SJSA1 (cell line): ENCODE measurements at regions not wholly inside any gene's neighbourhood (a gene's known extent, or its start where the extent isn't known, plus 50 kb on each side); places are given as distances from the start of the nearest gene placed in this dataset.
"Not testable (repeated sequence)": the region's sequence is repeated elsewhere in the genome, so short reads cannot be mapped to it uniquely, and the experiment has no call there.

ENCODE experiments used
- DNase-seq, 2 experiments: peaks; one replicate each; pipeline ENCODE4 v3.0.0-alpha.2; 2015 to 2020; ENCODE audit warnings: low spot score in 2 of 2, low read depth in 1 of 2
- H3K27ac ChIP-seq: fragments of 250-450 bp; sonication (Bioruptor Pico); 2 replicates; pipeline ENCODE4 v1.5.1; 2020; ENCODE audit warnings: mild to moderate bottlenecking, moderate library complexity
- H3K27me3 ChIP-seq: fragments of 250-450 bp; sonication (Bioruptor Pico); replicated peaks from 2 replicates; pipeline ENCODE4 v1.5.1; 2020; ENCODE audit warnings: mild to moderate bottlenecking, moderate library complexity
- H3K36me3 ChIP-seq: fragments of 250-450 bp; sonication (Bioruptor Pico); 2 replicates; pipeline ENCODE4 v1.5.1; 2020; ENCODE audit warnings: mild to moderate bottlenecking
- H3K4me1 ChIP-seq: fragments of 250-450 bp; sonication (Bioruptor Pico); replicated peaks from 2 replicates; pipeline ENCODE4 v1.6.1; 2021; ENCODE audit warnings: mild to moderate bottlenecking
- H3K4me3 ChIP-seq: fragments of 250-450 bp; sonication (Bioruptor Pico); 2 replicates; pipeline ENCODE4 v1.5.1; 2020; ENCODE audit warnings: mild to moderate bottlenecking
- H3K9me3 ChIP-seq: fragments of 250-450 bp; sonication (Bioruptor Pico); replicated peaks from 2 replicates; pipeline ENCODE4 v1.5.1; 2020; ENCODE audit warnings: mild to moderate bottlenecking

- no peak for DNase-seq
- H3K4me1 ChIP-seq, result no peaks in the 10 kb centered on the region
- no peaks in the 10 kb centered on the region for H3K27me3 ChIP-seq
- no peaks in the 10 kb centered on the region for H3K36me3 ChIP-seq
- no peak overlapping the region for H3K27ac ChIP-seq
- H3K9me3 ChIP-seq, result no peaks in the 10 kb centered on the region
- no peak overlapping the region for H3K4me3 ChIP-seq
These were observed 589.5 kb downstream of the KCTD12 start for GRCh38 chr13:76296751-76297150.

GRCh38 chr13:76295020-76295419, 591.2 kb downstream of the KCTD12 start:
- H3K4me1 ChIP-seq, H3K36me3 ChIP-seq, H3K27me3 ChIP-seq, H3K27ac ChIP-seq, DNase-seq, H3K4me3 ChIP-seq, H3K9me3 ChIP-seq: not testable (repeated sequence)

- Histone ChIP-seq H3K4me3 (no peak overlapping the region), H3K4me1 (no peaks in the 10 kb centered on the region), H3K9me3 (no peaks in the 10 kb centered on the region), H3K27me3 (no peaks in the 10 kb centered on the region), H3K36me3 (no peaks in the 10 kb centered on the region), H3K27ac (no peak overlapping the region)
- no peak for DNase-seq
These were observed 592.5 kb downstream of the KCTD12 start for GRCh38 chr13:76293751-76294150.

GRCh38 chr13:76293346-76293745, 592.9 kb downstream of the KCTD12 start:
- Histone ChIP-seq H3K4me1 (no peaks in the 10 kb centered on the region), H3K9me3 (no peaks in the 10 kb centered on the region), H3K36me3 (no peaks in the 10 kb centered on the region), H3K27me3 (no peaks in the 10 kb centered on the region), H3K27ac (no peak overlapping the region), H3K4me3 (no peak overlapping the region)
- DNase-seq, result no peak

- H3K27me3 ChIP-seq, result no peaks in the 10 kb centered on the region
- H3K4me1 ChIP-seq, result no peaks in the 10 kb centered on the region
- H3K36me3 ChIP-seq, result no peaks in the 10 kb centered on the region
- no peak overlapping the region for H3K27ac ChIP-seq
- H3K4me3 ChIP-seq, result no peak overlapping the region
- H3K9me3 ChIP-seq, result no peaks in the 10 kb centered on the region
- no peak for DNase-seq
These were observed 593.5 kb downstream of the KCTD12 start for GRCh38 chr13:76292726-76293125.

GRCh38 chr13:76292031-76292430, 594.2 kb downstream of the KCTD12 start:
- DNase-seq, result no peak
- no peak overlapping the region for H3K4me3 ChIP-seq

GRCh38 chr13:76289558-76289957, 596.6 kb downstream of the KCTD12 start:
- Histone ChIP-seq H3K36me3 (no peaks in the 10 kb centered on the region), H3K9me3 (no peaks in the 10 kb centered on the region), H3K27ac (no peak overlapping the region), H3K27me3 (no peaks in the 10 kb centered on the region), H3K4me1 (no peaks in the 10 kb centered on the region), H3K4me3 (no peak overlapping the region)
- DNase-seq, result no peak

More at GRCh38 chr13:76292031-76292430, 594.2 kb downstream of the KCTD12 start:
- Histone ChIP-seq H3K4me1 (no peaks in the 10 kb centered on the region), H3K9me3 (no peaks in the 10 kb centered on the region), H3K27ac (no peak overlapping the region), H3K27me3 (no peaks in the 10 kb centered on the region), H3K36me3 (no peaks in the 10 kb centered on the region)

GRCh38 chr13:76286178-76286577, 600.0 kb downstream of the KCTD12 start:
- Histone ChIP-seq H3K27ac (no peak overlapping the region), H3K9me3 (no peaks in the 10 kb centered on the region), H3K36me3 (no peaks in the 10 kb centered on the region), H3K4me3 (no peak overlapping the region), H3K4me1 (no peaks in the 10 kb centered on the region), H3K27me3 (0 out of 2 replicates have a peak, but pooled peaks cover 3% of the 10 kb centered on the region)
- DNase-seq, result no peak

GRCh38 chr13:76285463-76285862, 600.7 kb downstream of the KCTD12 start:
- 0 out of 2 replicates have a peak, but pooled peaks cover 3% of the 10 kb centered on the region for H3K27me3 ChIP-seq
- no peak overlapping the region for H3K4me3 ChIP-seq
- H3K4me1 ChIP-seq, result no peaks in the 10 kb centered on the region
- no peaks in the 10 kb centered on the region for H3K36me3 ChIP-seq
- H3K9me3 ChIP-seq, result no peaks in the 10 kb centered on the region
- H3K27ac ChIP-seq, result no peak overlapping the region
- DNase-seq, result no peak

- not testable (repeated sequence) for H3K9me3 ChIP-seq, H3K27me3 ChIP-seq, DNase-seq, H3K4me1 ChIP-seq, H3K27ac ChIP-seq, H3K4me3 ChIP-seq, H3K36me3 ChIP-seq
These were observed 606.4 kb downstream of the KCTD12 start for GRCh38 chr13:76279766-76280165.

- H3K27ac ChIP-seq, result no peak overlapping the region
- DNase-seq, result no peak
- H3K9me3 ChIP-seq, result no peaks in the 10 kb centered on the region
- H3K27me3 ChIP-seq, result no peaks in the 10 kb centered on the region
- no peaks in the 10 kb centered on the region for H3K36me3 ChIP-seq
- no peak overlapping the region for H3K4me3 ChIP-seq
- no peaks in the 10 kb centered on the region for H3K4me1 ChIP-seq
These were observed 614.4 kb downstream of the KCTD12 start for GRCh38 chr13:76271728-76272232.

- not testable (repeated sequence) for DNase-seq, H3K27me3 ChIP-seq, H3K36me3 ChIP-seq, H3K4me1 ChIP-seq, H3K27ac ChIP-seq, H3K4me3 ChIP-seq, H3K9me3 ChIP-seq
These were observed 617.9 kb downstream of the KCTD12 start for GRCh38 chr13:76268307-76268706.

- Histone ChIP-seq H3K4me3 (no peak overlapping the region), H3K4me1 (no peaks in the 10 kb centered on the region), H3K36me3 (no peaks in the 10 kb centered on the region), H3K27ac (no peak overlapping the region), H3K9me3 (no peaks in the 10 kb centered on the region), H3K27me3 (no peaks in the 10 kb centered on the region)
- no peak for DNase-seq
These were observed 619.0 kb downstream of the KCTD12 start for GRCh38 chr13:76267216-76267615.

GRCh38 chr13:76266561-76266960, 619.6 kb downstream of the KCTD12 start:
- Histone ChIP-seq H3K27ac (no peak overlapping the region), H3K9me3 (no peaks in the 10 kb centered on the region), H3K36me3 (no peaks in the 10 kb centered on the region), H3K4me3 (no peak overlapping the region), H3K4me1 (no peaks in the 10 kb centered on the region), H3K27me3 (no peaks in the 10 kb centered on the region)
- DNase-seq, result no peak

- H3K9me3 ChIP-seq, result no peaks in the 10 kb centered on the region
- no peak overlapping the region for H3K27ac ChIP-seq
- no peak overlapping the region for H3K4me3 ChIP-seq
- no peaks in the 10 kb centered on the region for H3K4me1 ChIP-seq
- H3K36me3 ChIP-seq, result no peaks in the 10 kb centered on the region
- no peaks in the 10 kb centered on the region for H3K27me3 ChIP-seq
- no peak for DNase-seq
These were observed 614.1 kb downstream of the LMO7 start for GRCh38 chr13:76250211-76250610.
